Astrocyte of the cerebellum (primary cell): ENCODE measurements at regions not wholly inside any gene's neighbourhood (a gene's known extent, or its start where the extent isn't known, plus 50 kb on each side); places are given as distances from the start of the nearest gene placed in this dataset.

ENCODE experiments used
- DNase-seq: peaks from one replicate; pipeline ENCODE4 v3.0.0-alpha.2; 2011; ENCODE audit warnings: low read depth
- H3K4me3 ChIP-seq: 2 replicates; pipeline ENCODE4 v1.5.1; 2011; ENCODE audit warnings: mild to moderate bottlenecking, low read depth, low read length, moderate library complexity
- CTCF ChIP-seq: IDR thresholded peaks from 2 replicates; pipeline ENCODE4 v1.5.1; 2012; ENCODE audit warnings: low read length, low read depth, moderate library complexity, mild to moderate bottlenecking; ENCODE audit errors: missing control alignments
- in situ Hi-C: cut with HindIII; loops from 2 replicates; pipeline ENCODE4 v1.10.0; 2017; ENCODE audit warnings: low sequenced_read_pairs

GRCh38 chr14:65966188-65966587, 520.0 kb upstream of the CCDC196 start:
- TF ChIP-seq CTCF, result no peak
- H3K4me3 ChIP-seq, result no peak overlapping the region
- in situ Hi-C loops, result loop anchor here (25.0 kb wide), 1 partner anchor 804 kb away; no protein-coding TSS in a partner anchor
- DNase-seq, result no peak

- DNase-seq, result no peak
- in situ Hi-C loops, result loop anchor here (25.0 kb wide), 1 partner anchor 810 kb away; no protein-coding TSS in a partner anchor
- no peak overlapping the region for H3K4me3 ChIP-seq
- no peak for TF ChIP-seq CTCF
Measured at GRCh38 chr14:65972346-65972870, 513.8 kb upstream of the CCDC196 start.

GRCh38 chr14:65972891-65973290, 513.3 kb upstream of the CCDC196 start:
- no peak for TF ChIP-seq CTCF
- DNase-seq, result no peak
- H3K4me3 ChIP-seq, result no peak overlapping the region
- in situ Hi-C loops, result loop anchor here (25.0 kb wide), 1 partner anchor 811 kb away; no protein-coding TSS in a partner anchor

GRCh38 chr14:65975865-65976264, 510.3 kb upstream of the CCDC196 start:
- no peak for TF ChIP-seq CTCF
- DNase-seq, result no peak
- H3K4me3 ChIP-seq, result no peak overlapping the region
- in situ Hi-C loops, result no loop called here

GRCh38 chr14:65976761-65977404, 509.3 kb upstream of the CCDC196 start:
- in situ Hi-C loops, result no loop called here
- DNase-seq, result peak; percentile 51
- H3K4me3 ChIP-seq, result no peak overlapping the region
- TF ChIP-seq CTCF, result no peak

- H3K4me3 ChIP-seq, result no peak overlapping the region
- in situ Hi-C loops, result no loop called here
- DNase-seq, result no peak
- TF ChIP-seq CTCF, result no peak
Measured at GRCh38 chr14:65981192-65981843, 504.9 kb upstream of the CCDC196 start.
